HepG2 (cell line): ENCODE measurements at regions not wholly inside any gene's neighbourhood (a gene's known extent, or its start where the extent isn't known, plus 50 kb on each side); places are given as distances from the start of the nearest gene placed in this dataset.
A peak's percentile ranks its signal among the peaks of the same experiment; 100 is the strongest.

Source experiments
- ATAC-seq: fragments of 200-7000 bp; cut with Tn5 transposase; 3 replicates; pipeline ENCODE4 v1.9.1; 2020; ENCODE audit warnings: mild to moderate bottlenecking, moderate library complexity
- BruUV-seq: library from RNA; stranded (reverse); fragments of 400-500 nt; replicated peaks from 2 replicates; lab custom pipeline; 2021; lab: Mats Ljungman, UMichigan
- CTCF ChIA-PET: fragments of 300-600 bp; formaldehyde crosslinking; extraction: SDS; loops from one replicate; lab custom pipeline; 2021; ENCODE audit warnings: low total read pairs, inconsistent platforms, low intra/inter-chr PET ratio; lab: Yijun Ruan, JAX
- POLR2A ChIA-PET: fragments of 350-600 bp; sonication (Branson Sonifier 250); formaldehyde crosslinking; loops from one replicate; lab custom pipeline; 2020; ENCODE audit warnings: antibody characterized with exemption, inconsistent platforms; lab: Yijun Ruan, JAX
- DNase-seq: peaks from one replicate; pipeline ENCODE4 v3.0.0-alpha.2; 2015; ENCODE audit warnings: low spot score
- FAIRE-seq: peaks from 3 replicates; lab custom pipeline; 2011; peaks lifted over from hg19 to GRCh38; lab: Jason Lieb, UNC
- H2AFZ ChIP-seq: one replicate; pipeline ENCODE4 v1.6.1; 2011; ENCODE audit warnings: low read length, inconsistent platforms
- H3K27ac ChIP-seq: fragments of 300-600 bp; 3 replicates; pipeline ENCODE4 v1.8.0; 2011; ENCODE audit warnings: mixed run types, mild to moderate bottlenecking, mixed read lengths, low read length, inconsistent platforms; ENCODE audit not compliant: insufficient read depth; ENCODE audit errors: extremely low read length
- H3K27me3 ChIP-seq, 2 experiments: fragments of 200-600 bp in 1 of 2; 2 replicates in 1 of 2; 3 replicates in 1 of 2; pipeline versions ENCODE4 v1.6.0 to v1.8.0; 2011; ENCODE audit warnings: low read length in 2 of 2, mild to moderate bottlenecking in 2 of 2, moderate library complexity in 2 of 2, inconsistent platforms in 1 of 2; ENCODE audit not compliant: insufficient read depth in 2 of 2, control insufficient read depth in 1 of 2
- H3K36me3 ChIP-seq, 2 experiments: fragments of 200-600 bp in 1 of 2; replicated peaks in 1 of 2; 2 replicates in 1 of 2; 3 replicates in 1 of 2; pipeline versions ENCODE4 v1.5.1 to v1.8.0; 2011; ENCODE audit warnings: low read length in 2 of 2, inconsistent platforms in 1 of 2; ENCODE audit not compliant: insufficient read depth in 2 of 2, control insufficient read depth in 1 of 2
- H3K4me1 ChIP-seq: 2 replicates; pipeline ENCODE4 v1.5.1; 2012; ENCODE audit warnings: low read length, inconsistent platforms; ENCODE audit not compliant: insufficient read depth
- H3K4me2 ChIP-seq: 2 replicates; pipeline ENCODE4 v1.6.0; 2011; ENCODE audit warnings: low read depth, low read length, inconsistent platforms
- H3K4me3 ChIP-seq, 3 experiments: fragments of 200-600 bp in 1 of 3; sonication (generic), shearing (Covaris generic) in 1 of 3; replicated peaks in 1 of 3; 2 replicates each; pipeline ENCODE4 v1.5.1; 2011 to 2016; ENCODE audit warnings: low read length in 3 of 3, inconsistent platforms in 2 of 3, low read depth in 2 of 3, mild to moderate bottlenecking in 2 of 3, control low read depth in 1 of 3, mixed read lengths in 1 of 3; ENCODE audit not compliant: insufficient read depth in 1 of 3
- H3K79me2 ChIP-seq: one replicate; pipeline ENCODE4 v1.6.1; 2011; ENCODE audit warnings: low read length, inconsistent platforms; ENCODE audit not compliant: insufficient read depth
- H3K9ac ChIP-seq: 2 replicates; pipeline ENCODE4 v1.6.0; 2011; ENCODE audit warnings: mild to moderate bottlenecking, low read depth, low read length, inconsistent platforms; ENCODE audit not compliant: insufficient read depth
- H3K9me3 ChIP-seq: 2 replicates; pipeline ENCODE4 v1.5.1; 2012; ENCODE audit warnings: mild to moderate bottlenecking, low read length
- H4K20me1 ChIP-seq: 2 replicates; pipeline ENCODE4 v1.6.0; 2011; ENCODE audit warnings: inconsistent platforms, mild to moderate bottlenecking, low read length, moderate library complexity; ENCODE audit not compliant: insufficient read depth
- CREB1 ChIP-seq, 2 experiments: fragments of 450-650 bp in 1 of 2; IDR thresholded peaks; 2 replicates each; pipeline ENCODE4 v1.6.1; 2016 to 2017; ENCODE audit warnings: control low read depth in 1 of 2, mild to moderate bottlenecking in 1 of 2, missing compliant biosample characterization in 1 of 2, missing genetic modification characterization in 1 of 2
- FOSL2 ChIP-seq: sonication (generic); formaldehyde crosslinking; IDR thresholded peaks from 2 replicates; pipeline ENCODE4 v1.4.0; 2020; ENCODE audit warnings: missing genetic modification reagents
- FOXP4 ChIP-seq: sonication (generic); formaldehyde crosslinking; IDR thresholded peaks from 2 replicates; pipeline ENCODE4 v1.4.0; 2020; ENCODE audit warnings: missing genetic modification reagents
- MTF2 ChIP-seq: sonication (generic); formaldehyde crosslinking; IDR thresholded peaks from 2 replicates; pipeline ENCODE4 v1.5.0; 2020; ENCODE audit warnings: missing genetic modification reagents, borderline replicate concordance
- RFXAP ChIP-seq: sonication (generic); formaldehyde crosslinking; IDR thresholded peaks from 2 replicates; pipeline ENCODE4 v1.4.0; 2020; ENCODE audit warnings: missing genetic modification reagents, borderline replicate concordance
- SP2 ChIP-seq: sonication (generic); formaldehyde crosslinking; IDR thresholded peaks from 2 replicates; pipeline ENCODE4 v1.5.1; 2020; ENCODE audit warnings: mild to moderate bottlenecking, missing genetic modification reagents
- ZMAT3 ChIP-seq: sonication (generic); formaldehyde crosslinking; conservative IDR thresholded peaks from 2 replicates; pipeline ENCODE4 v1.7.0; 2021; ENCODE audit warnings: missing genetic modification reagents
- WGBS: methylation state at CpG from one replicate; pipeline ENCODE4 v1.1.6; 2017; ENCODE audit warnings: low lambda C conversion rate; 5-methylcytosine and 5-hydroxymethylcytosine counted together
- in situ Hi-C: cut with HindIII; loops from 2 replicates; pipeline ENCODE4 v1.10.0; 2017; ENCODE audit warnings: low pct_unique_long_range_greater_than_20kb; ENCODE audit not compliant: extremely low pct_ligation_motif_present
- intact Hi-C: fragments of 100-400 bp; cut with micrococcal nuclease; formaldehyde crosslinking; loops from one replicate; pipeline ENCODE4 v1.10.0; 2022; ENCODE audit not compliant: unreplicated experiment

GRCh38 chr2:17313261-17313660 lies 205.0 kb downstream of the RAD51AP2 start:
- WGBS = 15% methylated on average over 4 of the region's 4 CpGs

More at GRCh38 chr2:17313261-17313660, 205.0 kb downstream of the RAD51AP2 start:
- Histone ChIP-seq H2AFZ (no peak overlapping the region), H3K4me2 (no peak overlapping the region), H3K9me3 (no peaks in the 10 kb centered on the region), H3K4me3 (no peak overlapping the region), H3K27me3 (no peaks in the 10 kb centered on the region), H3K36me3 (no peaks in the 10 kb centered on the region), H3K79me2 (no peaks in the 10 kb centered on the region), H3K27ac (no peak overlapping the region), H3K9ac (no peak overlapping the region), H3K4me1 (no peaks in the 10 kb centered on the region), H4K20me1 (no peaks in the 10 kb centered on the region)
- TF ChIP-seq FOSL2 (peak; percentile 44; the same call in 1 of the 2 replicates), CREB1 (IDR thresholded peaks at IDR 0.05) (0 out of 2 replicates have a peak, but pooled peaks have one; percentile 17), CREB1 (CRISPR knock-in tag; IDR thresholded peaks at IDR 0.05) (no peak), FOXP4 (CRISPR knock-in tag) (no peak), SP2 (CRISPR knock-in tag) (no peak), MTF2 (CRISPR knock-in tag) (no peak), ZMAT3 (CRISPR knock-in tag) (no peak), RFXAP (no peak)
- CTCF ChIA-PET = no interaction called here
- no peak for DNase-seq
- in situ Hi-C loops = loop anchor here (25.0 kb wide), 1 partner anchor 349 kb away; no protein-coding TSS in a partner anchor
- POLR2A ChIA-PET = no interaction called here
- no TSS peak for BruUV-seq
- no peak for ATAC-seq
- intact Hi-C loops = loop anchor here (5.0 kb wide), 1 partner anchor 259 kb away; no protein-coding TSS in a partner anchor
- no peak for FAIRE-seq
